ENCODE measurements at regions not wholly inside any gene's neighbourhood (a gene's known extent, or its start where the extent isn't known, plus 50 kb on each side); places are given as distances from the start of the nearest gene placed in this dataset.
"Not testable (repeated sequence)": the region's sequence is repeated elsewhere in the genome, so short reads cannot be mapped to it uniquely, and the experiment has no call there.

DNA sequence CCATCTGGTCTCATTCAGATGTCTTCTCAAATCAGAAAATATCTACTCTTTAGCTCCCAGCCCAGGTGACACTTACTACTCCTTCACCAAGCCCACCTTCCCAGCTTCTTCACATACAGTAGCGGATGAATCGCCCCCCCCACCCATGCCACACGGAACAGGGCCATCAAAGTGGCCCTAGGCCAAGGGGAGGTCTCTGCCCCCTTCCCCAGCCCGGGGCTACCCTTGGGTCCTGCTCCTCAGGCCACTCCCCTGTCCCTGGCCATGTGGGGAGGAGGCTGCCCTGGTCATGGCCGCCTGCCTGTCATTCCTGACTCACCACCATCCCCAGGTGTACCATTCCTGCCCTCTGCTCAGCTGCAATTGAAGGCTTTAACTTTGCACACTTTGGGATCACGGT is 142.8 kb downstream of the NECTIN1 start:
- DNase-seq, result no peak

DNA sequence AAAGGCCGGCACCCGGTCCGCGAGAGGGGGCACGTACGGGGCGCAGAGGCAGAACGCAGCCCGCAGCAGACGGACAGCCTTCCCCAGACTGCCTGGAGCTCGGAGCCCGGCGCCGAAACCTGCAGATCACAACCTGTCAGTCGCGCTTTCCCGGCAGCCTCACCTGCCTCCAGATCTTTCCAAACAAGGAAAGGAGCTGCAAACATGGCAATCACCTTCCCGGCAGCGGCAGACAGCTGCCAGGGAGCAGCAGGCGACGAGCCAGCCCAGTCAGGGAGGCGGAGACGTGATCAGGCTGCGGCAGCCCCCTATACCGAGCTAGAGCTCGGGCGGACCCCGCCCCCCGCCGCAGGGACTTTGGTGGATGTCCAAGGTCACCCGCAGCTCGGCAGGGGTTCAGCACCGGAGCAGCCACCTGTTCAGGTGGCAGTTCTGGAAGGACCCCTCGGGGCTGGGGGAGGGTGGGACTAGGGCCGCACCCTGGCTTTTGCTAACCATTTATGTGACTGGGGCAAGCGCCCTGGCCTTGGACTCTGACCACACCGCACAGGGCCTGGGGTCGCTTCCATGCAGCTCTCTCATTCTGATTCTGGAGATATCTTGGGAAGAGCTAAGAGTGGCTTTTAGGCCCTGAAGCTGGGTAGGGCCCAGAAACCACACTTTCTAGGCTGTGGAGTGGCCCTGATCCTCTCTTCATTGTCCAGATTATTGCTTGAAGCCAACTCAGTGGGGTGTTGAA is 143.8 kb downstream of the NECTIN1 start:
- no peak for DNase-seq

DNA sequence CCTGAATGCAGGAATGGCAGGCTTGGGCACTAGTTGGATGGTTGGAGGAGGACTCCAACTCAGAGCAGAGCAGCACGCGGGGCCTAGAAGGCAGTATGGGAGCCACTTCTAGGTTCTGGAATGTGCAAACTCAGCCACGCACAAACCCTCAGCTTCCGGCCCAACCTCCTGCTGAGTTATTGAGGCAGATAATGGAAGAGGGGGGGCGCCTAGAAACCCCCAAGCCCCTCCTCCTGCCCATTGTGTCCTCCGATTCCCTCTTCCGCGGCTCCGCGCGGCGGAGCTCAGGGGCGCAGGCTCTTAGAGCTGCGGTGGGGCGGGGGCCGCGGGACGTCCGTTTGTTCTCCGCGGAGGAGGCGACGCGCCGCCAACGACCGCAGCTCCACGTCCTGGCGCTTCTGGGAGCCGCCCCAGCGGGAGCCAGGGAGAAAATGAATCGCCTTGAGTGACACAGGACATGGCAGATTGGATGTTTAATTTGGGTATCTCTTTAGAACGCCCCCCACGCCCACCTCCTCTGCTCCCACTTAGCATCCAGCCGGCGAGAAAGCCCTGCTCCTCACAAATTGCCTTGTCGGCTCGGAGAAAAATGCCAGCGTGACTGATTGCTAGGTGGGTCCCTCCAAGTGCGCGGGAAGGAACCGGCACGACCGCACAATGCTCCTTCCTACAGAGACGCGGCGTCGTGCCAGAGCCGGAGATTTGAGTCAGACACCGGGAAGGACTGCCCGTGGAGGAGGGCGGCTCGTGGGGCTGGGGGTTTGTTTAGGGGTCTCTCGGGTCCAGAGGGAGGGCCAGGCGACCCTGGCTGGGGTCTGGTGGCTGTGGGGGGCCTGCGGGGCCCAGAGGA is 144.6 kb downstream of the NECTIN1 start:
- peak; percentile 8 for DNase-seq

DNA sequence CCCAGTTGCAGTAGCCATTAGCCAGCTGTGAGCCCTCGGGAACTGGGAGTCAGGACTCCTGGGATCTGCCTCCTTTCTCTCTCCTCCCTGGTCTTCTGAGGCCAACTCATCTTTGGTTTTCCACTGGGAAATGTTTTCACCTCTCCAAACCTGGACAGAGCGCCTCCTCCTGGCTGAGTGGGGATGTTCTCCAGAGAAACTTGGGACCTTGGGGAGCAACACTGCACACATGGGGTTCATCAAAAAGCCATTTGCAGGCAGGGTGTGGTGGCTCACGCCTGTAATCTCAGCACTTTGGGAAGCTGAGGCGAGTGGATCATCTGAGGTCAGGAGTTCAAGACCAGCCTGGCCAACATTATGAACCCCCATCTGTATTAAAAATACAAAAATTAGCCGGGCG is 145.4 kb downstream of the NECTIN1 start:
- peak; percentile 5 for DNase-seq

- DNase-seq, result not testable (repeated sequence)
Observed at GRCh38 chr11:119581396-119581795, 147.6 kb downstream of the NECTIN1 start.

- DNase-seq, result no peak
Observed at GRCh38 chr11:119580751-119581150, 148.2 kb downstream of the NECTIN1 start.

DNA sequence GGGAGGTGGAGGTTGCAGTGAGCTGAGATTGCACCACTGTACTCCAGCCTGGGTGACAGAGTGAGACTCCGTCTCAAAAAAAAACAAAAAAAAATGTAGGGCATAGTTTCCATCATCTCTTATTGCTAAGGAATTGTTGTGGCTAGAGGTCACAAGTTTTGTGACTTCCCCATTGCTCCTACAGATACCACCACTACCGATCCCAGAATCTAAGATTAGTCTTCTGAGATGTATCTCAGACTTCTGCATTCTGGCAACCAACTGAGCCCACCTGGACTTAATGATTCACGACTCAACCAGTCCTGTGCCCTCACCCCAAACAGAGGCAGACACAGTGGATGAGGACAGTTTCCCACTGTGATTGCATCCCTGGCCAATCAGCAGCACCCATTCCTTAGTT is 148.9 kb downstream of the NECTIN1 start:
- DNase-seq, result no peak

- DNase-seq, result no peak
Observed at GRCh38 chr11:119578521-119579191, 150.3 kb downstream of the NECTIN1 start.

- no peak for DNase-seq
Observed at GRCh38 chr11:119573858-119574257, 150.9 kb upstream of the THY1 start.

DNA sequence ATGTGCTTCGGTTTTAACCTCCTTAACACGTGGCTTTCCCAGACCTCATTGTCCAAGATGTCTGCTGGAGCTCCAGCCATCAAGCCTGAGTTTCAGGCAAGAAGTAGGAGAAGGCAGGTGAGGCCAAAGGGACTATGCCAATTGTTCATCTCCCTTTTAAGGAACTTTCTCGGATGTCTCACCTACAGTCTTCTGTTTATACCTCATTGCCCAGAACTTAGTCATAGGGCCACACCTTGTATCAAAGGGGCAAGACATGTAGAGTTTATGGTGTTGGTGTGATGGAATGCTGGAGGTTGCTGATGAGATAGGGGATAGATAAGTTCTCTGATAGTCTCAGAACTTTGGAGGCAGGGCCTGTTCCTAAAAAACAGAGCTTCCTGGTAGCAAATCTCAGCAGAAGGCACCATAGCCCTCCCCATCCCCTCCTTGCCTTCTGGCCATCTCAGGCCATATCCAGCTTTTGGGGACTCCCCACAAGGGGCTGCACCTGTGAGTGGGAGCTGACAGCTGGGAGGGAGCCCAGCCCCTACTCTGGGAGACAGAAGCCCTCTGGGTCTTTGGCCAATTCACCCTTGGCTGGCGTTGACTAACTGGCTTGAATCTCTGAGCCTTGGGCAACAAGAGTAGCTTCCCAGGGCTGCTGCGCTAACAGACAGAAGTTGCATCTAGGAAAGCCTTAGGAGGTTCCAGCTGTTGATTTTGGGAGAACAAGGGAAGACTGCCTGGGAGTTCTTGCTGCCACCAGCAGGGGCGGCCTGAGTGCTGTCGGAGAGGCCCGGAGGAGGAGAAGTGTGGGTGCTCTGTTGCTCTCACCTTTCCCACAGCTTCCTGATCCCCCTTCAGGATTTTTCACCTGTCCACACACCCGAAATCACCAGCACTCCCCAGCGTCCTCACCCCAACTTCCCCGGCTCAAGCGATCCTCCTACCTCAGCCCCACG is 149.8 kb upstream of the THY1 start:
- DNase-seq, result no peak

DNA sequence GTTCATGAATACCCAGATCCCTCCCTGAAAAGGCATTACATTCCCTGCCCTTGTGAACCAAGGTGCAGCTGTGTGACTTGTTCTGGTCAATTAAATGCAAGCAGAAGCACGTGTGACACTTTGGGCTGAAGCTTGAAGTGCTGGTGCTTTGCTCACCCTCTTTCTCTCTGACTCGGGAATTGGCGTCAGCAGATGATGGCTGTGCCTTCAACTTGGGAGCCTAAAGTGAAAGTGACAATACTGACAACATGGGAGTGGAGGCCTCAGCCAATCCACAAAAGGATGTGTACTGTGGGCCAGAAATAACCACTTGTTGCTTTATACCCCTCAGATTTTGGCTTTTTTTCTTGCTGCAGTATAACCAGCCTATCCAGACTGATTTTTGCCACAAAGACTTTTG is 148.3 kb upstream of the THY1 start:
- no peak for DNase-seq

DNA sequence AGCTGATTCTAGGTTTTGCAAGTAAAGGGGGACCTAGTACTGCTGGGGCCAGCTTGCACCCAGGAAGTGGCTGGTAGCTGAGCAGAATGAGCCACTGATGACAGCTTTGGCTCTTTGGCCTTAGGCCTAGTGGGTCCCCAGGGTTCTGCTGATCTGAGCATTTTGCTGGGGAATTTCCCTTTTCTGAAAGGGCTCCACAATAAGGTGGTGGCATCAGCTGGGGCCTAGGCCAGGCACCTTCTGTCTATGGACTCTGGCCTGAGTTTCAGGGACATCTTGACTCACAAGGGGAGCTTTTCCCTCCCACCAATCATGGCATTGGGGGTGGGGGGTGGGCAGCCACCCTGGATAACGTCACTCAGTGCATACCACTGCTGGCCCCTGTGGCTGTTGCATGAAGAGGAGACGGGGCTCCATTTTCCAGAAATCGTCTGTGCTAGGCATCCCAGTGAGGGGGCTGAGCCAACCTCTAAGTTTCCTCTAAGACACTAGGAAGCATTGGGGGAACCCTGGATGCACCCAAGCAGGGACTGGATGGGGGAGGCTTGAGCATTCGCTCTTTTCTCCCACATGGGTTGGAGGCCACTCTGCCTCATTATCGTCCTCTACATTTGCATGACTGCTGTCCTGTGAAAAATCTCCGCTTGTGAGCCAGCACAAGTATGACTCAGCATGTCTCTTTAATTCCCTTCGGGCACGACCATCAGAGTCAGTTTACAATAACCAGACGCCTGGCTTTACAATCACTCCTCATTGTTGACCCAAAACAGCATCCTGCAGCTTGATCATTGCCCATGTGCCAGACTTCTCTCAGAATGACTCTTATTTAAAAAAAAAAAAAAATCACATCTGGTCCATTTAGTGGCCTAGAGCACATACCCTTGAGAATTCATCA is 145.0 kb upstream of the THY1 start:
- no peak for DNase-seq

DNA sequence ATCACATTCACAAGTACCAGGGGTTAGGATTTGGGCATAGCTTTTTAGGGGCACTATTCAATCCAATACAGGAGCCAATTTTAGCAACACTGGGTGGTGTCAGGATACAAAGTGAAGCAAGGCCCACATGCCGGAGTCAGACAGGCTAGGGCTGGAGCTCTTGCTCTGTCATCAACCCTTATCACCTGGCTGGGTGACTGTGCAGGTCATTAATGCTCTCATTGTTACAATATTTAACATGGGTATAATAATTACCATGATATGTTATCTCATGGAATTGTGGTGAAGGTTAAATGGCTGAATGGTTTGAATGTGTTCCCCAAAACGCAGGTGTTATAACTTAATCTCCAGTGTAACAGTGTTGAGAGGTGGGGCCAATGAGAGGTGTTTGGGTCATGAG is 143.3 kb upstream of the THY1 start:
- DNase-seq, result no peak

DNA sequence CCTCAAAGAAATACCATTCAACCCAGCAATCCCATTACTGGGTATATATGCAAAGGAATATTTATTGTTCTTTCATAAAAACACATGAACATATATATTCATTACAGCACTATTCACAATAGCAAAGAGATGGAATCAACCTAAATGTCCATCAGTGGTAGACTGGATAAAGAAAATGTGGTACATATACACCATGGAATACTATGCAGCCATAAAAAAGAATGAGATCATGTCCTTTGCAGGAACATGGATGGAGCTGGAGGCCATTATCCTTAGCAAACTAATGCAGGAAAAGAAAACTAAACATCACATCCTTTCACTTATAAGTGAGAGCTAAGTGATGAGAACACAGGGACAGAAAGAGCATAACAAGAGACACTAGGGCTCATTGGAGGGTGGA is 142.7 kb upstream of the THY1 start:
- DNase-seq, result not testable (repeated sequence)

DNA sequence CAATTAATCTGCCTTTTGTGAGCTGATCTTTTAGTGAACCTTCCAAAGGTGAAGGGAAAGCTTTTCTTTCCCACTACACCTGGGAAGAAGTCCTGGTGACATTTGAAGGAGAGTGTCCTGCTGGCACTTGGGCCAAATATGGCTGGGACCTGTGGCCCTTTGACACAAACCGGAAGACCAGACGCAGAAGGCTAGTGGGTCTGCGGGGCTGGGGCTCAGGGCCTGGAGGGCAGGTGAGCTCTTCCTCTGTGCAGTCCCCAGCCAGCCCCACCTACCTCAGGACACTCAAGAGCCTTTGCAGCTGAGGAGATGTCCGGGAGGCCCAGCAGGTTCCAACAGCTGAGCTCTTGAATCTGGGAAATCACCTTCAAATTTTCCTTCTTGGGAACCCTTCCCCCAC is 138.0 kb upstream of the THY1 start:
- no peak for DNase-seq

GRCh38 chr11:119560291-119560690 is 137.3 kb upstream of the THY1 start:
- DNase-seq, result no peak

DNA sequence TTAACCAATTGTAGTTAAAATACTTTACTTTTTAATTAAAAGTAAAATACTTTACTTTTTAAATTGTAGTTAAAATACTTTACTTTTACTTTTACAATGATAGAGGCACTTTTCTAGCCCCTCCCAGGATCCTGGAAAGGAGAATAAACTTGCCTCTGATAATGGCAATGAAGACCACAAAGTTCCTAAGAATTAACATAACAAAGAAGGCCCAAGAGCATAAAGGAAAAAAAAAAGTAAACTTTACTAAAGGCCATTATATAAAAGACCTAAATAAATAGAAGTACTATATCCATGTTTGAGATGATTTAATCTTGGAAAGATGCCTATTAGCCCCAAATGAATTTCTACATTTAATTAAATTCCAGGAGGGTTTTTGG is 129.1 kb upstream of the THY1 start:
- no peak for DNase-seq

GRCh38 chr11:119551420-119552105 is 128.6 kb upstream of the THY1 start:
- DNase-seq, result no peak

DNA sequence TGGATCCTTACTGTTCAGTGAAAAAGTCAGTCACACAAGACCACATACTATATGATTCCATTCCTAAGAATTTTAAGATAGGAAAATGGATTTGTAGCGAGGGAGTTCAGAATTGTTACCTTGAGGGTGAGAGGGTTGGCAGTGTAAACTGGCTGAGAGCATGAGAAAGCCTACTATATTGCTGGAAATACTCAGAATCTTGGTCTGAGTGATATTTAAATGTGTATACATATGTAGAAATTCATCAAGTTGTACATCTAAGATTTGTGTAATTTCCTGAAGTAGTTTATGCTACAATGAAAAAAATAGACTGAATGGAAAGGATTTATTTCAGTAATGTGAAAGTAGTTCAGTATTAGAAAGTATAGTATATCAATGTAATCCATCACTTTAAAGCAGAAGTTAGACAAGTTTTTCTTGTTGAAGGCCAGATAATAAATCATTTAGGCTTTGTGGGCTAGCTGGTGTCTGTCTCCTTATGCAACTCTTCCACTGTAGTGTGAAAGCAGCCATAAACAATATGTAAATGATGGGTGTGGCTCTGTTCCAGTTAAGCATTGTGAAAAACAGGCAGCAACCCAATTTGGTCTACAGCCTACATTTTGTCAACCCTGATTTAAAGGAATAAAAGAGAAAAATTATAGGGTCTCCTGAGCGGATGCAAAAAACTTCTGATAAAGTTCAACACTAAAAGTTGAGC is 127.2 kb upstream of the THY1 start:
- DNase-seq, result no peak

- no peak for DNase-seq
Observed at GRCh38 chr11:119547511-119547910, 124.5 kb upstream of the THY1 start.
